ENCODE measurements at regions not wholly inside any gene's neighbourhood (a gene's known extent, or its start where the extent isn't known, plus 50 kb on each side); places are given as distances from the start of the nearest gene placed in this dataset.

DNA sequence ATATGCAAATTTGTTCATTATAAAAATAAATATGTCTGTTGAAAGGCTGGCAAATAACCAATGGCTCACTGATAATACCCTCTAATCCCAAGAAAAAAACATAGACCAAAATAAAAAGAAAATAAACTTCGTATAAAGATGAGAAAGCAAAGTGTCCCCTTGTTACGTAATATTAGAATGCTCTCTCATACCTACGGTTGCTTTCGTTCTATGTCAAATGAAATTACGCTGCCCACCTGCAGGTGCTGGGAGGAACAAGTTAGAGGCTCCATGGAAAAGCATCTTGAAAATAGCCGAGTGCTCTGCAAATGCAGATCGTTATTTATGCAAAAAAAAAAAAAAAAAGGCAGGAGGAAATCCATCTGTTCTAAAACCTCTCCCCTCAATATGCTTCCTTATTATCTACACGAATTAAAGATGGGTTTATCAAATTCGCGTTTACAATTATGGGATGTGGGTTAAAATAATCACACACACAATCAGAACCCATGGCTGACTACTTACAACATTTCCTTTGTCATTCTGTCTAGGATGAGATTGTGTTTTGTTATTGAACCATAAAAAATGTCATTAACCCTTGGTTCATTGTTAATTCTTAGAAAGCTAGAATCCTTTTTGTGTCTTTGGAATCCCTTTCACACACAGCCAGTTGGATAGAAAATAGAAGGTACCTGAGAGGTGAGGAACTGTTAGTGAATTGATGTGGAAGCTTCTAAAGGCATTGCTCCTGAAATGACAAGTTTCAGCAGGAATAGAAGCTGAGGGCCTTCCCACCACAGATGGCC is 268.6 kb downstream of the SETD4 start:
- BruUV-seq (replicated peaks), result no TSS peak

More for the DNA sequence above, 268.6 kb downstream of the SETD4 start:
- ChIA-PET CTCF (no interaction called here), POLR2A (no interaction called here)
- H3K4me1 ChIP-seq (ENCODE audit: control insufficient read depth, extremely low read depth, insufficient read depth, low read length), result no peaks in the 10 kb centered on the region
- dilution Hi-C loops (cut with MboI; ENCODE audit: extremely low pct_ligation_motif_present, low sequenced_read_pairs) (no loop called here), intact Hi-C loops (cut with micrococcal nuclease) (no loop called here)
- no peak for DNase-seq (ENCODE audit: low read depth, low spot score)
- no peaks in the 10 kb centered on the region for H3K9me1 ChIP-seq (replicated peaks; ENCODE audit: control insufficient read depth, extremely low read depth, insufficient read depth, low read length)
- no peak overlapping the region for H3K4me2 ChIP-seq (ENCODE audit: insufficient read depth, low read length)
- H3K36me3 ChIP-seq (ENCODE audit: control insufficient read depth in 2 of 2, extremely low read depth in 1 of 2, insufficient read depth in 2 of 2, low read length in 2 of 2), result no peaks in the 10 kb centered on the region
- H2AFZ ChIP-seq (ENCODE audit: low read depth, low read length), result no peak overlapping the region
- no peak overlapping the region for H3K9ac ChIP-seq (replicated peaks; ENCODE audit: extremely low read depth, insufficient read depth, low read length)
- peaks cover 3 to 12% of the 10 kb centered on the region in 2 experiments for H3K27me3 ChIP-seq (ENCODE audit: control insufficient read depth in 2 of 2, insufficient read depth in 2 of 2, low read length in 2 of 2)
- H3K27ac ChIP-seq (ENCODE audit: insufficient read depth, low read depth, low read length), result no peak overlapping the region
- TF ChIP-seq GATA2 (IDR thresholded peaks at IDR 0.05; ENCODE audit: insufficient read depth, insufficient read length, low read depth, low read length), result no peak
- no peak for TF ChIP-seq POLR2A (IDR thresholded peaks at IDR 0.05; ENCODE audit: low read depth, low read length)
- no peak for TF ChIP-seq POLR2AphosphoS5 (IDR thresholded peaks at IDR 0.05; ENCODE audit: insufficient read depth, low read depth, low read length)
- no peak for TF ChIP-seq FOS (IDR thresholded peaks at IDR 0.05; ENCODE audit: borderline replicate concordance, insufficient read depth, low read length)
- no peak for TF ChIP-seq CTCF (IDR thresholded peaks at IDR 0.05; ENCODE audit: extremely low read depth in 1 of 2, insufficient read depth in 1 of 2, low read depth in 1 of 2, low read length in 2 of 2)
- no peak for TF ChIP-seq EZH2 (IDR thresholded peaks at IDR 0.05; ENCODE audit: borderline replicate concordance, low read depth, low read length, severe bottlenecking)
- TF ChIP-seq, protein P1, sequence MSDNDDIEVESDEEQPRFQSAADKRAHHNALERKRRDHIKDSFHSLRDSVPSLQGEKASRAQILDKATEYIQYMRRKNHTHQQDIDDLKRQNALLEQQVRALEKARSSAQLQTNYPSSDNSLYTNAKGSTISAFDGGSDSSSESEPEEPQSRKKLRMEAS (IDR thresholded peaks at IDR 0.05; ENCODE audit: insufficient read depth, insufficient read length), result no peak
- no peak for TF ChIP-seq MYC (IDR thresholded peaks at IDR 0.05; ENCODE audit: low read depth, low read length)
- no peak for TF ChIP-seq JUN (IDR thresholded peaks at IDR 0.05; ENCODE audit: borderline replicate concordance, insufficient read depth, insufficient read length, low read depth)
- H3K79me2 ChIP-seq (ENCODE audit: control insufficient read depth, insufficient read depth, low read length), result no peaks in the 10 kb centered on the region
- no peak for FAIRE-seq
- H3K4me3 ChIP-seq (replicated peaks in 1 of 3; ENCODE audit: insufficient read depth in 1 of 3, low read depth in 1 of 3, low read length in 3 of 3), result no peak overlapping the region
- H4K20me1 ChIP-seq (replicated peaks; ENCODE audit: control insufficient read depth, extremely low read depth, insufficient read depth, low read length), result no peaks in the 10 kb centered on the region
- no peaks in the 10 kb centered on the region for H3K9me3 ChIP-seq (replicated peaks; ENCODE audit: control insufficient read depth, insufficient read depth, low read length)

All from endothelial cell of umbilical vein (primary cell).